ENCODE measurements at regions not wholly inside any gene's neighbourhood (a gene's known extent, or its start where the extent isn't known, plus 50 kb on each side); places are given as distances from the start of the nearest gene placed in this dataset.

DNA sequence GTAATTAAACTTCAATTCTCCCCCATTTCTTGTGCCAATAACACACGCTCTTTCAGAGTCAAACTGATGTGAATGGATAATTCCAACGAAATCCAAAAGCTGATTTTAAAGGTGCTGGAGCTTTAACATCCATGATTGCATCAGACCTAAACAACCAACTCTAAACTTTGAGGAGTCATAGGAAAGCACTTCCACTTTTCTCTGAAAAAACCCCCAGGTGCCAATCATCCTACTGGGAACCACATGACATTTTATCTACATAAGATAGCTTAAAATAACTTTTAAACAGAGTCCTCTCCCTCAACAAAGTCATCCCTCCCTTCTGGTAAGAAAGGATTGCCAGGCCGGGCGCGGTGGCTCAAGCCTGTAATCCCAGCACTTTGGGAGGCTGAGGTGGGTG lies 167.7 kb upstream of the PDE10A start:
- Histone ChIP-seq H3K36me3 (no peaks in the 10 kb centered on the region), H3K27me3 (no peaks in the 10 kb centered on the region), H3K9me3 (no peaks in the 10 kb centered on the region), H3K4me3 (no peak overlapping the region)
- DNase-seq = no peak

DNA sequence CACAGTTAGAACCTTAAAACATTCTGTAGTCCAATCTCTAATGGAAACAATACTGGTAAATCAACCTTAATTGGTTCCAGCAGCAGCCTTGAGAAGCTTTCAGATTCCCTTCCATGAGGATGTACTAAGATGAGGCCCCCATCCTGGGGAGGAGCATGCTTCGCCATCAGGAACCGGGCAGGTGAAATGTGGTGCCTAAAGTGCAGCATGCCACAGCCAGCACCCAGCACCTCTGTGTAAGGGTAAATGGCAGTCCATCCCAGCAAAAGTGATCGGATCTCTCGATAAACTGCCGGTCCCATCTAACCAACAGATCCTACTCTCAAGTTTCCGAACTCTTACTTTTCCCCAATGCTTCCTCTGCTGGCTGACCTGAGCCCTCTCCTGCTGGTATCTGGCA lies 166.3 kb upstream of the PDE10A start:
- Histone ChIP-seq H3K36me3 (no peaks in the 10 kb centered on the region), H3K27me3 (no peaks in the 10 kb centered on the region), H3K4me3 (no peak overlapping the region), H3K9me3 (no peaks in the 10 kb centered on the region)
- no peak for DNase-seq

DNA sequence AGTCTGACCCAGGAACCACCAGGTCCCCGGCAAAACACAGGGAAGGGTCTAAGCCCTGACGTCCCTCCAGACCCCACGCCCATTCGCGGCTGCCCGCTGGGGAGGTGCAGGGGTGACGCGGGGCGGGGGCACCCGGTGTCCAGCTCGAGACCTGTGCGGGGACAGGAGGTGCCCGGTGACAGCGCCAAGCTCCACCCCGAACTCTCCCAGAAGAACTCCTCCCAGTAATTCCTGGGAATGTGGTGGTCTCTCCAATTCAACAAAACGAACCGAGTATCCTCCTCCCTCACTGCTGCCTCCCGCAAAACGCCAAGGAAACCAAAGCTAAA lies 164.1 kb upstream of the PDE10A start:
- no peak for DNase-seq
- Histone ChIP-seq H3K36me3 (no peaks in the 10 kb centered on the region), H3K4me3 (no peak overlapping the region), H3K27me3 (no peaks in the 10 kb centered on the region), H3K9me3 (no peaks in the 10 kb centered on the region)

DNA sequence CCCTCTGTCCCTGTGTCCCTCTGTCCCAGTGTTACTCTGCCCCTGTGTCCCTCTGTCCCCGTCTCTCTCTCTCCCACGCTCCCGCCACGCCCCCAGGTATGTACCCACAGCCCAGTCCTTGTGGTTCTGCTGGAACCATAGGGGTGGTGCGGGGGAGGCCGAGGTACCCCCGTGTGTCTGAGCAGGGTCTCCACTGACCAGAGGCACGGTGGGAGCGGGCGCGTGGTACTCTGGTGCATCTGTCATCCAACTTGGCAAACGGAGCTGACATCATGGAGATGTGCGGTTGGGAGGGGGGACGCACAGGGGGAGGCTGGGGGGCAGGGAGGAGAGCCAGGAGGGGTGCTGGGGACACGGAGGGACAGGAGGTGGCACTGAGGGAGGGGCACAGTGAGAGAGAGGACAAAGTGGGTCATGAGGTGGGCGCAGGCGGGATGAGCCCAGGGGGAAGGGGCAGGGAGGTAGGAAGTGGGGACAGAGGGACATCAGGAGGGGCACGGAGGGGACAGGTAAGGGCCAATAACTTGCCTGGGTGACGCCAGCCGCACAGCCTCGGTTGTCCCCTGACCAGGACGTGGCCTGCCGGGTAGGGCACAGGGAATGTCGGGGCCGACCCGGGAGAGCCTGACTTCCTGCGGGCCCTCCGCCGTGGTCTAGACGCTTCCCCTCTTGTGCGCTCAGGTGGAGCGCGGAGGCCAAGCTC lies 163.6 kb upstream of the PDE10A start:
- Histone ChIP-seq H3K36me3 (no peaks in the 10 kb centered on the region), H3K9me3 (no peaks in the 10 kb centered on the region), H3K27me3 (no peaks in the 10 kb centered on the region), H3K4me3 (no peak overlapping the region)
- no peak for DNase-seq

DNA sequence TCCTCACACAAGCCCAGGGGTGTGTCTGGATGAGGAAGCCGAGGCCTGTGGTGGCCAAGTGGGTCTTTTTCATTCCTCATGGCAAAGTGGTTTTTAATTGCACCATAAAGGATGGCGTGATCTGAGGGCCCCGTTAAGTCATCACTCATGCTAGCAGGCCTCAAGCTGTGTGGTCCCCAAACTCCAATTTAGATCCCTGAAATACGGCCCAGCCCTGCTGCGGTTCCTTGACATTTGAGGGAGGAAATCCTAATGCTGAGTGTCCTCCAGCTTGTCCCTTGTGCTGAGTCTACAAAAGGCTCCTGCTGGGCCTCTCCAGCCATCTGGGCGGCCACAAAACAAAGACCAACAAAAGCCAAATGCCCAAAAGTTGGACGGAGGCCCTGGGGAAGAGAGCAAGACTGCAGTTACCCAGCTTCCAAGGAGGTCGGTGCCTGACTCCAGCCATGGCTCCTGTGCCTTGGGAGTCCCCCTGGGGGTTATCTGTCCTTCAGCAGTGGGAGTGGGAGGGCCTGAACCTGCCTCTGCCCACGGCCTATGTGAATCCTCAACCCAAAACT lies 162.3 kb upstream of the PDE10A start:
- no peak for DNase-seq
- H3K9me3 ChIP-seq = no peaks in the 10 kb centered on the region
- no peaks in the 10 kb centered on the region for H3K36me3 ChIP-seq
- no peak overlapping the region for H3K4me3 ChIP-seq
- no peaks in the 10 kb centered on the region for H3K27me3 ChIP-seq

DNA sequence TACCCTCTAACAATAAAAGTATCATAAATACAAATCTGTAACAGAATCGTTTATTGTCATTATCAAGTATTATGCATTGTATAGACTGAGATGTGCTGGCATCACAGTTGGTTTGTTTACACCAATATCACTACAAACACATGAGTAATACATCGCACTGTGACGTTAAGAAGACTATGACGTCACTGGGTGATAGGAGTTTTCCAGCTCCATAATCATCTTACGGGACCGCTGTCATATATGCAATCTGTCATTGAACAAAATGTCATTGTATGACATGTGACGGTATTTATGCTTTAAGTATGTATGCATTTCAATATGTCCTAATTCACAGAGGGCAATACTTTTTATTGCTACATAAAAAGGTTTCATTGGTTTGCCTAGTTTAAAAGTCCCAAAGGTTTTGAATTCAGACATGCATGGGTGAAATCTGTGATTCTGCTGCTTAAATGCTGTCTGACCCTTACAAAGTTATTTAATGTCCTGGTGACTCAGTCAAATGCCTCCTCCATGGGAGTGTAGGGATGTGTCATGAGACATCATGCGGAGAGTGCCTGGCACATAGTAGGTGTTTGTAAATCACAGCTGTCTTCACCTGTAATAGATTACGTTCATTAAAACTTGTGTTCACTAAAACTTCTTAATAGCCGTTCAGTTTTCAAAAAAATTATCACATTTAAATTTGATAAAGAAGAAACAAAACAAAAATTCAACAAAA lies 160.7 kb upstream of the PDE10A start:
- DNase-seq = no peak
- Histone ChIP-seq H3K27me3 (no peaks in the 10 kb centered on the region), H3K36me3 (no peaks in the 10 kb centered on the region), H3K4me3 (no peak overlapping the region), H3K9me3 (no peaks in the 10 kb centered on the region)

DNA sequence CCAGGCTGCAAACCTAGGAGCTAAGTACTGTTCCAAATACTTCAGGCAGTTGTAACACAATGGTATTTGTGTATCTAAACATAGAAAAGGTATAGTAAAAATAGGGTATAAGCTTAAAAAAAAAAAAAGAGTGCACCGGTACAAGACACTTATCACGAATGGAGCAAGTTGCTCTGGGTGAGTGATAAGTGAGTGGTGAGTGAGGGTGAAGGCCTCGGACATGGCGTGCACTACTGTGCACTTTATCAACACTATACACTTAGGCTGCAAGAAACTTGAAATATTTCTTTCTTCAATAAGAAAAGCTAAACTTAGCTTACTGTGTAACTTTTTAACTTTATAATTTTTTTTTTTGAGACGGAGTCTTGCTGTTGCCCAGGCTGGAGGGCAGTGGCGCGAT lies 159.5 kb upstream of the PDE10A start:
- Histone ChIP-seq H3K36me3 (no peaks in the 10 kb centered on the region), H3K4me3 (no peak overlapping the region), H3K27me3 (no peaks in the 10 kb centered on the region), H3K9me3 (no peaks in the 10 kb centered on the region)
- DNase-seq = no peak

DNA sequence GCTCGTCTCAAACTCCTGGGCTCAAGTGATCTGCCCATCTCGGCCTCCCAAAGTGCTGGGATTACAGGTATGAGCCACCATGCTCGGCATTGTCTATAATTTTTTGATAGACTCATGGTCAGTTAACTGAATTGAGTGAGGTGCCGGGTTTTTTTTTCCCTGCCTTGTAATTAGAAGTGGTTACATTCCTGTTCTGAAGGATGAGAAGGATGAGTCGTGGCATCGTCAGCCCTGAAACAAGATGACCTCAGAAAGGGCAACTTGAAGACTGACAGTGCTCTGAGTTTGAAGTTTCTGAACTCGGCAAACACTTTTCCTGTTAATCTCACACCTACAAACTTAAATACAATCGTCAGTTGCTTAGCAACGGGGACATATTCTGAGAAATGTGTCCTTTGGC lies 158.7 kb upstream of the PDE10A start:
- DNase-seq = peak; percentile 66
- Histone ChIP-seq H3K27me3 (no peaks in the 10 kb centered on the region), H3K9me3 (no peaks in the 10 kb centered on the region), H3K36me3 (no peaks in the 10 kb centered on the region), H3K4me3 (no peak overlapping the region)

DNA sequence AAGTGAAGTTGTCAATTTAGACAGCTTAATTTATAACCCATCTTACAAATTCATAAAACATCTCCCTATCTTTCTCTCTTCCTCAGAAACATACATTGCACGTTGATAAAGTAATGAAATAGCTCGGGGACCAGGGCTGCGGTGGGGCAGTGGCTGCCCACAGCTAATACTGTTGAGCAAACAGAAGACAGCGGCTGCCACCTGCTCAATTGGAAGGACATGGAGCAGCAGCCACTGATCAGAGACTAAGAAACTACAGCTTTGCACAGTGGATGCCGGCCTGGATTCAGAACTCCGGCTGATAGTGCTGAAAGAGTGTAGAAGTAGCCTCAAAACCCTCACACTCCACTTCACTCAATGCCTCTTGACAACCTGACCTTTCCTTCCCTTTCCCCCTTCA lies 157.9 kb upstream of the PDE10A start:
- Histone ChIP-seq H3K4me3 (no peak overlapping the region), H3K36me3 (no peaks in the 10 kb centered on the region), H3K27me3 (no peaks in the 10 kb centered on the region), H3K9me3 (no peaks in the 10 kb centered on the region)
- no peak for DNase-seq

DNA sequence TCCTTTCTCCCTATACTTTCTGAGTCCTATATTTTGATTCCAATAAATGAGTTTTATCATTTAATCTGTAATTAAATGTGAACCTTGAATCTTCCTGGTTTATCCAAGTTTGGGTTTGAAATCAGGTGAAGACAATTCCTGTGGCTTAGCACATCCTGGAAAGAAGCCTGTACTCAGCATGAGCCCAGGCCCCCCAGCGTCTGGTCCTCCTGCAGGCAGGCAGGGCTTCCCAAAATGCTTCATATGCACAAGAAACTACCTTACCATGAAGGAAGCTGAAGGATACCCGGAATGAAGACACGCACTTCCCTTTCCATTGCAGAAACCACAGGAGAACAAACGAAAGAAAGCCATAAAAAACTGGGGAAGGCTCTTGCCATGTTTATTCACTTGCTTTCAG lies 157.4 kb upstream of the PDE10A start:
- Histone ChIP-seq H3K9me3 (no peaks in the 10 kb centered on the region), H3K36me3 (no peaks in the 10 kb centered on the region), H3K27me3 (no peaks in the 10 kb centered on the region), H3K4me3 (no peak overlapping the region)
- DNase-seq = no peak

DNA sequence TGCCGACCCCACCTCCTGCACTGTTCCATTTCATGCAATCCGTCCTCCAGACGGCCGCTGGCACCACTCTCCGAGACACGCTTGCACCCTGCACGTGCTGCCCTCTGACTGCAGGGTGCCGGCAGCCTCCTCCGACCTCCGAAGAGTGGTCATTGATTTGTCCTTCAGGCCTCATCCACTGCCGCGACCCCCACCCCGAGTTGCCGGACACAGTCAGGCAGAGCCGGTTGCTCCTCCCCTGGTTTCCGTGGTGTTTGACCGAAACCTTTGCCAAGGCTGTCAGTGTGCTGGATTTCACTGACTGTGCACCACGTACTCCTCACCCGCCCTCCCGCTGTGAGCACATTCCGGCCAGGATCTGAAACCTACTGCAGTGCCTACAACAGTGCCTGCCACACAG lies 156.4 kb upstream of the PDE10A start:
- Histone ChIP-seq H3K36me3 (no peaks in the 10 kb centered on the region), H3K4me3 (no peak overlapping the region), H3K27me3 (no peaks in the 10 kb centered on the region), H3K9me3 (no peaks in the 10 kb centered on the region)
- DNase-seq = peak; percentile 70

DNA sequence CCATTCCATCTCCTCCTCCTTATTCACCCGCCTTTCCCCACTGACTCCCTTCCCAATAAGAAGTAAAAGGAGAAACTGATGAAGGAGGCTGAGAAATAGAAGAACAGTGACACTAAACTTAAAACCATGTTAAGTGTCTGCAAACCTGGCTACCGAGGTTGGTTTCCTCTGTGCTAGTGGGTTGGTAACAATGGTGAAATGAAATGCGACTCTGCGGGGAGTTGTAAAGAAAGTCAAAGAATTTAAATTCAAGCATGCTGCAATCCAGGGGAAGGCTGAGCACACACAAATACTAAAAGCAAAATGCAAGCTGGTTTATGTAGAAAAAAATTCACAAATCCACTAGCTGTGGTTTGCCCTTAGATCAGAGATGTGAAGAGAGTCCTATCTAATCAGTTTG lies 155.2 kb upstream of the PDE10A start:
- Histone ChIP-seq H3K36me3 (no peaks in the 10 kb centered on the region), H3K9me3 (no peaks in the 10 kb centered on the region), H3K27me3 (no peaks in the 10 kb centered on the region), H3K4me3 (no peak overlapping the region)
- no peak for DNase-seq

DNA sequence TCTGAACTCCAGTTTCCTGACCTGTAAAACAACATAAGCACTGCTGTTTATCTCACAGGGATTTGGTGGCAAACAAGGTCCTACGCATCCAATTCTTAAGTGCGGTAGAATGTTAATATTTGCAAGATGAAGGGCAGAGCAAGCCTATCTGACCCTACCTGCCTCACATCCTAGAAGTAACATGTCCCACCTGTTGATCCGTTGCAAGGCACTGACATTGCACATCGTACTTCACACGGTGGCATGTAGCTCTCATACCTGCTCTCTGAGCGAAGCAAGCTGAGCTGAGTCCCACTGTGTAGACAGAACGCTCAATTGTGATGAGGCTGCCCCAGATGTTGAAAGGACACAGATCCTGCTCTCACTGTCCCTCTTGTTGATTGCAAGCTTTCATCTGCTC lies 154.7 kb upstream of the PDE10A start:
- no peak overlapping the region for H3K4me3 ChIP-seq

DNA sequence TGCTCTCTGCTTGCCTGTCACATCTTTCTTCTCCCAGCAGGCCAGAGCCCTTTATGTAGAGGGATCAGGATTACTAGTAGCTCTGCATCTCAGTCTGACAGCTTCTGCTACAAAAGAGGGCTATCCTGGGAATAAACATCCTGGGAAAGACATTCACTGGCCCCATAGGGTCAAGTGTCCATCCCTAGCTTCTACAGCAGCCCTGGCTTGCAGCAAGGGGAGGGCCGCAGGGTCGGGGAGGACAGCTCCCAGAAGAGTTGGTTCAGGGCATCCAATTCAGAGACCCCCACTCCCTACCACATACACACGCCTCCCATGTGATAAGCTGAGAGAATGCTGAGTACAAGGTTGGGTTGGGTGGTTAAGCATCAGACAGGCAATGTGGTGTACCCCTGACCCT lies 154.1 kb upstream of the PDE10A start:
- Histone ChIP-seq H3K4me3 (no peak overlapping the region), H3K27me3 (no peaks in the 10 kb centered on the region), H3K9me3 (no peaks in the 10 kb centered on the region), H3K36me3 (no peaks in the 10 kb centered on the region)
- no peak for DNase-seq

More for the DNA sequence above, 154.7 kb upstream of the PDE10A start:
- Histone ChIP-seq H3K9me3 (no peaks in the 10 kb centered on the region), H3K36me3 (no peaks in the 10 kb centered on the region), H3K27me3 (no peaks in the 10 kb centered on the region)
- DNase-seq = no peak

DNA sequence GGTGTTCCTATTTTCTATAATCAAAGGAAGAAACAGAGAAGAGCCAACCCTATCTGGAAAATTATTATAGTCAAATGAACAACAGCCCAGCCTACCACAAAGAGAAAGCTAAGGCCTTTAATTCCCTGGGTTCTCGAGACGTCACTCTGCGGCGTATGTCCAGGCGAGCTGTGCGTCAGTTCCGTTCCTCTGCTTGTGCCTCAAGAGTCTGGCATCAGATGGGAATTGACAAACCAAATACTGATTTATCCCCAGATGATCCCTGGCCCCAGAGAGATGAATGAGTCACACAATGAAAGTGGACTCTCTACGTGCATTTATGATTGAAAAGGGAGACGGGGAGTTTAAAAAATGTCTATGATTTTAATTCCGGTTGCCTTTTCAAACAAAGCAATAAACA lies 151.6 kb upstream of the PDE10A start:
- peak; percentile 74 for DNase-seq
- Histone ChIP-seq H3K9me3 (no peaks in the 10 kb centered on the region), H3K4me3 (no peak overlapping the region), H3K36me3 (no peaks in the 10 kb centered on the region), H3K27me3 (no peaks in the 10 kb centered on the region)

DNA sequence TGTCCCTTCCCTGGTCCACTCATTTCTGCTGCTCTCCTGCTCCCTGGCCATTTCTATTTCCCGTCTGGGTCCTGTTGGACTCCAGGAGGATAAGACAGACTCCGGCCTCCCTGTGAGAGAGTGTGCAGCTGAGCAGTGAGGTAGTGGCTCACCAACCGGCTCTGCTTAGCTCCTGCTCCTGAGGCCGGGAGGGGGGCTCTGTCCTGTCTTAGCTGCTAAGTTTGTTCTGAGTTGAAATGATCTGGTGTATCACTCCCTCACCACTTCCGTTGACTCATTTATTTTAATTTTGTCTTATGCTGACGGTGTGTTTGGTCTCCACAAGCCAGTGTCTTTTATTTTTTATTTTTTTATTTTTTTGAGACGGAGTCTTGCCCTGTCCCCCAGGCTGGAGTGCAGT lies 148.5 kb upstream of the PDE10A start:
- no peaks in the 10 kb centered on the region for H3K27me3 ChIP-seq
- H3K4me3 ChIP-seq = no peak overlapping the region
- H3K9me3 ChIP-seq = no peaks in the 10 kb centered on the region
- peak; percentile 25 for DNase-seq
- H3K36me3 ChIP-seq = no peaks in the 10 kb centered on the region

DNA sequence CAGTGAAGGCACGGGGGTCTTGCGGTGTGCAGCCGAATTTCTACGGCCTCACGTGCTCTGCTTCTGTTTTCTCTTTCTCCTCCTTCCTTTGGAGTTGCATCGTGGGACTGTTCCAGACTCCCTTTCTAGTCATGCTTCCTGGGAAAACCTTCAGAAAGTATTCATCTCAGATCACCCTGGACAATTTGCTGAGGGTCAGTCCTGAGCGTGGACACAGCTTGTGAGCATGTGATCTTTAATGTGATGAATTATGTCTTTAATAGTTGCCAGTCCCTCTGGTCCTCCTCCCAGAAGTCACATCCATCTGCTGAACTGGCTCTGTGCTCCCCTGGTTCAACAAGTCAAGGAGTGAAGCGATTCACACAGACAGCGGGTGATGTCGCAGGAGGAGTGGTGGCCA lies 145.0 kb upstream of the PDE10A start:
- DNase-seq = no peak
- Histone ChIP-seq H3K9me3 (no peaks in the 10 kb centered on the region), H3K4me3 (no peak overlapping the region), H3K36me3 (no peaks in the 10 kb centered on the region), H3K27me3 (no peaks in the 10 kb centered on the region)

DNA sequence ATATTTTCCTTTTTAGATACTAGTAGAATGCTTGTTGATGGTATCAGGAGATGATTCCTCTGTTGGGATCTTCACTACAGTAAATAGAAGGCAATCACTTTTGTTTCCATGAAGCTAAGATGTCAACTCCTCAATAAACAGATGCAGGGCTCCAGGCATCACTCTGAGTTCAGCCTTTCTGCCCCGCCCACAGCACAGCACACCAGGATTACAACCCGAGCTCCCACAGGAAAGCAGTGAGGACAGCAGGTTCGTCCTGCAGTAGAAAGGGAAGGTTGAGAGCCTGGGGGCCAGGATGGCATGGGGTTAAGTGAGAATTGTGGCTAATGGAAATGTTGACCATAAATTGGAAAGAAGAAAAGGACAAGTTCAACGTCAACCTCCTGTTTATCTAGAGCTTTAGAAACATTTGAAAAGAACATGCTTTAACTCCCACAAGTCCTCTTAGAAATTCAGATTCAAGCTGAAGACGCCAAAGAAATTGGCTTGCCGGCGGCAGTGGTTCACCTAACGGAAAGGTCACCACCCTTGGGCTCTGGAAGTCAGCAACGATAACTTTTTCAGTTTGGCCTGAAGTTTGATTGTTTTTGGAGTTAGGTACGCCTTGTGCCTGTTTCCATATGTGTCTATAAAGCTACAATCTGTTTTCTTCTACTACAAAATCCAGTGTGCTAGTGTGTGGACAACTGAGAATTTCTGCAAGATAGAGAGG lies 144.4 kb upstream of the PDE10A start:
- Histone ChIP-seq H3K9me3 (no peaks in the 10 kb centered on the region), H3K27me3 (no peaks in the 10 kb centered on the region), H3K4me3 (no peak overlapping the region), H3K36me3 (no peaks in the 10 kb centered on the region)
- DNase-seq = no peak
